HG02759 (cell line): ENCODE measurements at regions not wholly inside any gene's neighbourhood (a gene's known extent, or its start where the extent isn't known, plus 50 kb on each side); places are given as distances from the start of the nearest gene placed in this dataset.
"Not testable (repeated sequence)": the region's sequence is repeated elsewhere in the genome, so short reads cannot be mapped to it uniquely, and the experiment has no call there.

Experiments used
- ATAC-seq: cut with Tn5 transposase; IDR thresholded peaks from one replicate; pipeline ENCODE4 v1.9.1; 2021; ENCODE audit warnings: mild to moderate bottlenecking, moderate library complexity; ENCODE audit not compliant: unreplicated experiment

GRCh38 chr9:19660019-19660418 is 128.8 kb downstream of the SLC24A2 start:
- no peak for ATAC-seq

- ATAC-seq: no peak
Observed at GRCh38 chr9:19656704-19657103, 132.1 kb downstream of the SLC24A2 start.

- ATAC-seq: no peak
Observed at GRCh38 chr9:19651681-19652080, 137.2 kb downstream of the SLC24A2 start.

GRCh38 chr9:19650312-19650711 is 138.5 kb downstream of the SLC24A2 start:
- ATAC-seq: no peak

- no peak for ATAC-seq
Observed at GRCh38 chr9:19649336-19650041, 139.3 kb downstream of the SLC24A2 start.

GRCh38 chr9:19648672-19649071 is 140.2 kb downstream of the SLC24A2 start:
- no peak for ATAC-seq

DNA sequence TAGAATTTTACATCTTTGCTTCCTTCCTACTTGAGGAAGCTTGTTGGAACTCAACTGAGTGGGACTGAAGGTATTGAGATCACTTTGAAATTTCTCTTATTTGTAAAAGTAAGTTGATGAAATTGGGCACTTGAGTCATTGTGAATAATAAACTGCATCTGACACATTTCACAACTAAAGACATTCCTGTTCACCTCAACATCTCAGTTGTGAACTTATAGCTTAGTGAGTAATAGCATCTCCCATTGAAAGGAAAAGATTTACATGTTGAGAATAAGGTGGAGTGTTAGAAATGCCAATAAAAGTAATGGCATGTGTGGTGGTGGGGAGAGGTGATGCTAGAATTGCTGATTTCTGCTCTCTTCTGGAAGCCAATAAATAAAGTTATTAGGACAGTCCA is 145.0 kb downstream of the SLC24A2 start:
- no peak for ATAC-seq

DNA sequence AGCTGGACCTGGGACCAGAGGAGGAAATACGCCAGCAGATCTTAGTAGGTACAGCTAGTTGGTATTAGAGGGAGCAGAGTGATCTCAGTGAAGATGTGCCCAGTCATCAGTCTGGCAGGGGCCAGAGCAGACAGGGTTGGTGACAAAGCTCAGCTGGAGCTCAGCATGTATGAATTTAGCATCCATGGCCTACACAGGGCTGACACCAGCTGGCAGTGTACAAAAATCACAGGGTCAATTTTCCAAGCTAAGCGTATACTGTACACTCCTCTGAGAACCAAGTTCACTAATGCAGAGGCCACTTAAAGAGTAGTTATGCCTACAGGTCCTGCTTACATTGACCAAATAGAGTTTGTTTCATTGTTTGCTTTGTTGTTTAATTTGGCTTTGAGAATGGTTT is 146.6 kb downstream of the SLC24A2 start:
- ATAC-seq: no peak

GRCh38 chr9:19641046-19641445 is 147.8 kb downstream of the SLC24A2 start:
- ATAC-seq: no peak

- ATAC-seq: no peak
Observed at GRCh38 chr9:19640014-19640413, 148.8 kb downstream of the SLC24A2 start.

- no peak for ATAC-seq
Observed at GRCh38 chr9:19637084-19637483, 151.8 kb downstream of the SLC24A2 start.

- no peak for ATAC-seq
Observed at GRCh38 chr9:19634881-19635280, 154.0 kb downstream of the SLC24A2 start.

- ATAC-seq: no peak
Observed at GRCh38 chr9:19631181-19631580, 157.7 kb downstream of the SLC24A2 start.

- ATAC-seq: no peak
Observed at GRCh38 chr9:19630760-19631159, 158.1 kb downstream of the SLC24A2 start.

DNA sequence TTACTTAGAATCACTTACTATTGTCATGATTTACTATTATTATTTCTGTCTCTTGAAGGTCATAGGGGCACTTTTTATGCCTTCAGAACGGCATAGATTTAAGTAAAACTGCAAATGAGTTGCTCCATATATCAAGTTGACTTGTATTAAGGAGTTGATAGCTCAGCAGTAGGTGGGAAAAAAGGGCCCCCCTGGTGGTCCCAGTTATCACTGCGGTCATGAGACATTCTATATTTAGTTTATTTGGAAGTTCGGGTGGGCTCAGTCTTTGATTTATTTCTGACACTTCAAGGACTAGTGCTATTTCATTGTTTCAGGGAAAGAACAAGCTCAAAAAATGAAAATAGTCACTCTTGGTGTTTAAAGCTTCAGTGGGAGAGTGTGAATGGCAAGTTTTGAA is 159.3 kb downstream of the SLC24A2 start:
- ATAC-seq: no peak

DNA sequence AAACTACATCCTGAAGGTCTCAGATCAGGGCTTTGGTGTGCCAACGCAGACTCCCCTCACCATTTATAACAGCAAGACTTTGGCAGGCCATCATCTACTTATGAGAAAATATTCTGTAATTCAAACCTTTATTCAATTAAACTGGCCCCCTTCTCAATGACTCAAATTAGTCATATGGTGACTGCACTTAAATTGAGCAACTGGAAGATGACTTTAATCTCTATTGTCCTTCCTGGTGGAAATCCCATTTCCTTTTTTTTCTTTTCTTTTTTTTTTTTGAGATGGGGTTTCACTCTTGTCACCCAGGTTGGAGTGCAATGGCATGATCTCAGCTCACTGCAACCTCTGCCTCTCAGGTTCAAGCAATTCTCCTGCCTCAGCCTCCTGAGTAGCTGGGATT is 163.4 kb downstream of the SLC24A2 start:
- not testable (repeated sequence) for ATAC-seq

DNA sequence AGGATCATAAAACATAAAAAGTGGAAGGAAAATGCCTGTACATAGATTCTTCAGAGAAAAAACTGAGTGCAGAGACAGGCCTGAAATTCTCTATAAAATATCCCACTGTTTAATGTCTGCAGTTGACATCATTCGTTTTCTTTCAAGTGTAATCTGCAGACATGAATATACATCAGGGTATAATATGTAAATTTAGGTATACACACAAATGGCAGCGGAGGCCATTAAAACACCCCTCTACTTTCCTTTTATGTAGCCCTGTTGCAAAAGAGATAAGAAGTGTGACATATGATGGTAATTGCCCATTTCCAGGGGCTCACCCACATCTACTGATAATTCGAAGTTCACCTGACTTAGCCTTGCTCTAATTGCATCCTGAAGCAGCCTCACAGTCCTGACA is 164.3 kb downstream of the SLC24A2 start:
- ATAC-seq: no peak

DNA sequence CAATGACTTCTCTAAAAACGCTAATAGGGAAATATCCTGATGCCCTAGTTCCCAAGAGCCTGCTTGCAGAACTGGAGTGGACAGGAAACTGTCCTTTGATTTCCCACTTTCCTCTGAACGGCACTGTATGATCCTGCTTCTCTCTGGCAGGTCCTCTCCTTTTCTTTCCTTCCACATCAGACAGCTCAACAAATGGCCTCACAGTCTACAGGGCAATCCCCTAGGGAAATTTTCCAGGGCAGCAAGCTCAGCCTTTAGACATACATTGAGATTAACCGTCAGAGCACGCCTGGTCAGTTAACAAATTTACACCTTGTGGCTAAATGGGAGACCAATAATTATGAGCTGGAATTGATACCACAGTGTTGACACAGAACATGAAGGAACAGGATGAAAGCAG is 164.9 kb downstream of the SLC24A2 start:
- no peak for ATAC-seq

DNA sequence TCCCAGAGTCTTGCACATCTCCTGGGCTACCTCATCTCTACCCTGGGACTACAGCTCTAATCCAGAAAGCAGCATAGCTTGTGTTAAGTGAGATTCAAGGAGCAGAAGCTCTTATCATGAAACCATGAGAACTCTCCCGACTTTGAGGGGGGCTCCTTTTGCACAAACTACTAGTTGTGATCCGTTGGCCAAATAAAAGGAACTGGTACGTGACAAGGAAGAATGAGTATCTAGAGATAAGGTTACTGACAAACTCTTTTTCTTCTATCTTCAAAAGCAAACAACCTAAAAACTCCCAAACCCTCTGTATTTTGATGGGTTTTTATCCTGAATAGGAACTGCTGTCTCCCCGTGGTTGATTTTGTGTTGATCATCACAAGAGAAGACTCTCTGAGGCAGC is 168.5 kb downstream of the SLC24A2 start:
- no peak for ATAC-seq

DNA sequence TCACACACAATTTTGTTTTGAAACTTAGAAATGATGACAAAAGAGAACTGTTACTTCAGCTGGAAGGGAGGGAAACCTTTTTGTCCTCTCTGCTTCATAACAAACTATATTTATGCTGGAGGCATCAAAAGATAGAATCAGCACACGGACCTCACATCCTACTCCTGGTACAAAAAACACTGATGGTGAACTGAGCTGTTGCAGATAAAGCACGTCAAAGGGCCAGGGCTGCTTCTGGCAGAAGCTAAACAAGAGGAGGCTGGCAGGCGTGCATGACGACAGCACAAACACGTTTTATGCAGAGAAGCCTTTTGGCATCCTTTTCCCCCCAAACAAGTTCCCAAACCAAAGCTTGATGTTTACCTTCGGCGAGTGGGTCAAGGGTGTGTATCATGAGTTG is 169.6 kb downstream of the SLC24A2 start:
- ATAC-seq: no peak

GRCh38 chr9:19618816-19619215 is 170.0 kb downstream of the SLC24A2 start:
- ATAC-seq: no peak

- no peak for ATAC-seq
Observed at GRCh38 chr9:19615036-19615624, 173.7 kb downstream of the SLC24A2 start.

DNA sequence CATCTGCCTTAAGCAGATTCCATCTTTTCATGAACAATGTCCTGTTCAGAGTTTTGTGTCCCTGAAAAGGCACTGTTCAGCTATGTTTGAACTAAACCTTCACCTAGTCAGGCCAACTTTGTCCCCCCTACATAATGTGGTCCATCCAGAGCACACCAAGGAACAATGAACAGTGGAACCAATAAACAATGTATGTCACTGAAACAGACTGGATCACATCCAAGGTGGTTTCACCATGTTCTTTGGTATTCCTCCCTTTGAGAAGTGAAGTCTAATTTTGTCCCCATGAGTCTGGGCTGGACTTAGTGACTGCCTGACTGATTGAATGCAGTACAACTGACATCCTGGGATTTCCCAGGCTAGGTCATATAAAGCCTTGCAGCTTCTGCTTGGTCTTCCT is 174.5 kb downstream of the SLC24A2 start:
- no peak for ATAC-seq
